Keratinocyte (primary cell): ENCODE measurements at regions not wholly inside any gene's neighbourhood (a gene's known extent, or its start where the extent isn't known, plus 50 kb on each side); places are given as distances from the start of the nearest gene placed in this dataset.
A peak's percentile ranks its signal among the peaks of the same experiment; 100 is the strongest.

Source experiments
- DNase-seq: peaks from one replicate; pipeline ENCODE4 v3.0.0-alpha.2; 2011; ENCODE audit warnings: low read depth, missing footprints, low spot score
- FAIRE-seq: peaks from 2 replicates; lab custom pipeline; 2011; peaks lifted over from hg19 to GRCh38; lab: Jason Lieb, UNC
- H2AFZ ChIP-seq: 2 replicates; pipeline ENCODE4 v1.6.0; 2012; ENCODE audit warnings: low read length, control low read depth, inconsistent platforms; ENCODE audit not compliant: control insufficient read depth
- H3K27ac ChIP-seq: 2 replicates; pipeline ENCODE4 v1.5.1; 2011; ENCODE audit warnings: low read length; ENCODE audit not compliant: control insufficient read depth, insufficient read depth
- H3K27me3 ChIP-seq: 3 replicates; pipeline ENCODE4 v1.6.0; 2011; ENCODE audit warnings: low read length; ENCODE audit not compliant: control insufficient read depth, insufficient read depth; ENCODE audit errors: extremely low read depth
- H3K36me3 ChIP-seq, 2 experiments: 2 replicates in 1 of 2; 3 replicates in 1 of 2; pipeline ENCODE4 v1.5.1; 2011; ENCODE audit warnings: low read length in 2 of 2, mild to moderate bottlenecking in 1 of 2; ENCODE audit not compliant: control insufficient read depth in 2 of 2, insufficient read depth in 2 of 2; ENCODE audit errors: extremely low read depth in 1 of 2
- H3K4me1 ChIP-seq: 3 replicates; pipeline ENCODE4 v1.5.1; 2011; ENCODE audit warnings: low read length; ENCODE audit not compliant: control insufficient read depth, insufficient read depth; ENCODE audit errors: extremely low read depth
- H3K4me2 ChIP-seq: 3 replicates; pipeline ENCODE4 v1.6.0; 2011; ENCODE audit warnings: low read depth, low read length; ENCODE audit not compliant: control insufficient read depth, insufficient read depth; ENCODE audit errors: extremely low read depth
- H3K4me3 ChIP-seq, 3 experiments: fragments of 200-600 bp in 1 of 3; sonication (generic) in 1 of 3; 2 replicates in 2 of 3; 3 replicates in 1 of 3; pipeline ENCODE4 v1.5.1; 2011 to 2016; ENCODE audit warnings: low read length in 3 of 3, mild to moderate bottlenecking in 3 of 3, control low read depth in 2 of 3, inconsistent platforms in 1 of 3, low read depth in 1 of 3, mixed read lengths in 1 of 3, mixed run types in 1 of 3, moderate library complexity in 1 of 3; ENCODE audit not compliant: control insufficient read depth in 2 of 3, insufficient read depth in 2 of 3; ENCODE audit errors: extremely low read depth in 1 of 3
- H3K79me2 ChIP-seq: 2 replicates; pipeline ENCODE4 v1.6.0; 2012; ENCODE audit warnings: low read length; ENCODE audit not compliant: control insufficient read depth, insufficient read depth
- H3K9ac ChIP-seq: 3 replicates; pipeline ENCODE4 v1.6.0; 2011; ENCODE audit warnings: low read length; ENCODE audit not compliant: control insufficient read depth, insufficient read depth; ENCODE audit errors: extremely low read depth
- H3K9me1 ChIP-seq: 3 replicates; pipeline ENCODE4 v1.6.0; 2011; ENCODE audit warnings: low read length; ENCODE audit not compliant: control insufficient read depth, insufficient read depth; ENCODE audit errors: extremely low read depth
- H3K9me3 ChIP-seq: 2 replicates; pipeline ENCODE4 v1.5.1; 2012; ENCODE audit warnings: low read depth, low read length; ENCODE audit not compliant: control insufficient read depth
- H4K20me1 ChIP-seq: 3 replicates; pipeline ENCODE4 v1.6.0; 2011; ENCODE audit warnings: low read length; ENCODE audit not compliant: control insufficient read depth, insufficient read depth; ENCODE audit errors: extremely low read depth
- EZH2 ChIP-seq: IDR thresholded peaks from one replicate; pipeline ENCODE4 v1.6.1; 2012; ENCODE audit warnings: inconsistent platforms, mild to moderate bottlenecking, low read length, moderate library complexity
- dilution Hi-C: fragments of 300-500 bp; cut with MboI; formaldehyde crosslinking; loops from one replicate; pipeline ENCODE4 v1.7.0; 2020; ENCODE audit warnings: low sequenced_read_pairs; ENCODE audit not compliant: extremely low pct_ligation_motif_present
- TF ChIP-seq, protein P1 (sequence below), 3 experiments: IDR thresholded peaks in 1 of 3; conservative IDR thresholded peaks in 1 of 3; optimal IDR thresholded peaks in 1 of 3; 2 replicates in 2 of 3; 3 replicates in 1 of 3; pipeline versions ENCODE3 to v1.5.1; 2011; ENCODE audit warnings: low read length in 3 of 3, mild to moderate bottlenecking in 3 of 3, moderate library complexity in 2 of 3, control low read depth in 1 of 3, inconsistent platforms in 1 of 3; ENCODE audit not compliant: insufficient read depth in 2 of 3; ENCODE audit errors: extremely low read depth in 1 of 3

DNA sequence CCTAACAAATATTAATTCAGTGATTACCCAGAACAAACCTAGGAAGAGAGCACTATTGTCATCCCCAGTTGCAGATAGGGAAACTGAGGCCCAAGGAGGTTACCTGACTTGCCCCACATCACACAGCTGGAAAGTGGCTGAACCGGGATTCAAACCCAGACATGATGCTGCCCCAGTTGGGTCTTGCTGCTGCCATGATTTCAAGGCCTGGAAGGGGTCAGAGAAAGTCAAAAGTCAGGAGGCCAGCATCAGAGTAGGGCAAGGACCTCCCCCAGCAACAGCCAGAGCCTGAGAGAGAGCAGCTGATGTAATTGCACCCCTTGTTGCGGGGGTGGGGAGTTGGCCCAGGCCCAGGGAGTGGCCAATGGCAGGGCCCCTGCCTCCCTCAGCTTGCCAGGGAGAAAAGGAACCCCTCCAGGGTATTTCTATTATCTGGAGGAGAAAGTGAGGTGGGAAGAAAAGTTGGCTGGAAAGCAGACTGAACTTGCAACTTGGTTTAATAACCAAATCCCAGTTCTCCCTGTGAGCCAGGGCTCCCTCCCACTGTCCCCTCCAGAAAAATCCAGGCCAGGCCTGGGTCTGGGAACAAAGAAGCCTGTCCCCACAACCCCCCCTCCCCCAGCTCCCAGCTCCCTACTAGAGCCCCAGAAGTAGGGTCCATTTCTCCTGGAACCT is 83.6 kb downstream of the MRPL14 start:
- Histone ChIP-seq H3K27ac (peak overlapping the region; percentile 35), H3K36me3 (no peaks in the 10 kb centered on the region), H3K4me1 (peaks cover 45% of the 10 kb centered on the region), H3K9me3 (no peaks in the 10 kb centered on the region), H3K27me3 (no peaks in the 10 kb centered on the region), H3K9me1 (no peaks in the 10 kb centered on the region), H2AFZ (no peak overlapping the region), H3K9ac (no peak overlapping the region), H3K4me2 (no peak overlapping the region), H3K4me3 (no peak overlapping the region), H3K79me2 (no peaks in the 10 kb centered on the region), H4K20me1 (no peaks in the 10 kb centered on the region)
- dilution Hi-C loops = no loop called here
- DNase-seq (no peak), FAIRE-seq (no peak)
- TF ChIP-seq, protein P1, sequence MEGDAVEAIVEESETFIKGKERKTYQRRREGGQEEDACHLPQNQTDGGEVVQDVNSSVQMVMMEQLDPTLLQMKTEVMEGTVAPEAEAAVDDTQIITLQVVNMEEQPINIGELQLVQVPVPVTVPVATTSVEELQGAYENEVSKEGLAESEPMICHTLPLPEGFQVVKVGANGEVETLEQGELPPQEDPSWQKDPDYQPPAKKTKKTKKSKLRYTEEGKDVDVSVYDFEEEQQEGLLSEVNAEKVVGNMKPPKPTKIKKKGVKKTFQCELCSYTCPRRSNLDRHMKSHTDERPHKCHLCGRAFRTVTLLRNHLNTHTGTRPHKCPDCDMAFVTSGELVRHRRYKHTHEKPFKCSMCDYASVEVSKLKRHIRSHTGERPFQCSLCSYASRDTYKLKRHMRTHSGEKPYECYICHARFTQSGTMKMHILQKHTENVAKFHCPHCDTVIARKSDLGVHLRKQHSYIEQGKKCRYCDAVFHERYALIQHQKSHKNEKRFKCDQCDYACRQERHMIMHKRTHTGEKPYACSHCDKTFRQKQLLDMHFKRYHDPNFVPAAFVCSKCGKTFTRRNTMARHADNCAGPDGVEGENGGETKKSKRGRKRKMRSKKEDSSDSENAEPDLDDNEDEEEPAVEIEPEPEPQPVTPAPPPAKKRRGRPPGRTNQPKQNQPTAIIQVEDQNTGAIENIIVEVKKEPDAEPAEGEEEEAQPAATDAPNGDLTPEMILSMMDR (optimal IDR thresholded peaks at IDR 0.05 in 1 of 3, IDR thresholded peaks at IDR 0.05 in 1 of 3, conservative IDR thresholded peaks at IDR 0.05 in 1 of 3; ENCODE audit: extremely low read depth in 1 of 3, insufficient read depth in 2 of 3, low read length in 3 of 3) = no peak
- no peak for TF ChIP-seq EZH2

DNA sequence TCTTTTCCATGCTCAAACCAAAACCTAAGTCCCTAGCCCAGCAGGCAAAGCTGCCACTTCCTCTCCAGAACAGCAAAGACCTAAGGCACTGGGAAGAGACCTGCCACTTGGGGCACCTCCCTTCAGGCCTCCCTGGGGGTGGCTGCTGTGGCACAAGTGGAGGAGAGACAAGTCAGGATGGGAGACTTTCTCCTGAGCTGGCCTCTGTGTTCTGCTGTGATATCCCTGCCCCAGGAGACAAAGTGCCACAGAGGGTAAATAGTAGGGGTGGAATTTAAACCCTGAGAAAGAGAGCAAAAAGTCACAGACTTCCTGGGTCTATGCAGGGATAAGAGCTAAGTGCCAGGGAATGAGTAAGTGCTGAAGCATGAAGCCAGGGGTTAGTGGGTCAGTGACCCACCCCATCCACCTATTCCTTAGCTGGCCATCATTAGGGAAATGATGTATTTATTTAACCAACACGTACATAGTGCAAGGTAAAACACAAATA is 84.2 kb downstream of the MRPL14 start:
- TF ChIP-seq EZH2 = no peak
- TF ChIP-seq, protein P1 (optimal IDR thresholded peaks at IDR 0.05 in 1 of 3, IDR thresholded peaks at IDR 0.05 in 1 of 3, conservative IDR thresholded peaks at IDR 0.05 in 1 of 3; ENCODE audit: extremely low read depth in 1 of 3, insufficient read depth in 2 of 3, low read length in 3 of 3) = no peak
- H3K4me2 ChIP-seq = no peak overlapping the region
- no peak for FAIRE-seq
- no peaks in the 10 kb centered on the region for H3K36me3 ChIP-seq
- no peaks in the 10 kb centered on the region for H3K27me3 ChIP-seq
- peak overlapping the region; percentile 35 for H3K27ac ChIP-seq
- H3K9me1 ChIP-seq = no peaks in the 10 kb centered on the region
- dilution Hi-C loops = no loop called here
- no peaks in the 10 kb centered on the region for H4K20me1 ChIP-seq
- no peak overlapping the region for H3K4me3 ChIP-seq
- H3K9ac ChIP-seq = peak overlapping the region; percentile 4
- H2AFZ ChIP-seq = no peak overlapping the region
- DNase-seq = no peak
- peaks cover 45% of the 10 kb centered on the region for H3K4me1 ChIP-seq
- no peaks in the 10 kb centered on the region for H3K9me3 ChIP-seq
- no peaks in the 10 kb centered on the region for H3K79me2 ChIP-seq
